ENCODE measurements at regions not wholly inside any gene's neighbourhood (a gene's known extent, or its start where the extent isn't known, plus 50 kb on each side); places are given as distances from the start of the nearest gene placed in this dataset.
"Not testable (repeated sequence)": the region's sequence is repeated elsewhere in the genome, so short reads cannot be mapped to it uniquely, and the experiment has no call there.

GRCh38 chr10:56181607-56182006 is 179.5 kb downstream of the ZWINT start:
- H3K4me3 ChIP-seq (ENCODE audit: low read depth, low read length), result no peak overlapping the region
- TF ChIP-seq CTCF (conservative IDR thresholded peaks at IDR 0.05; ENCODE audit: low read depth, low read length), result no peak
- no peak for DNase-seq (ENCODE audit: low read depth)

GRCh38 chr10:56178210-56178609 is 182.8 kb downstream of the ZWINT start:
- no peak for DNase-seq (ENCODE audit: low read depth)
- no peak overlapping the region for H3K4me3 ChIP-seq (ENCODE audit: low read depth, low read length)
- TF ChIP-seq CTCF (conservative IDR thresholded peaks at IDR 0.05; ENCODE audit: low read depth, low read length), result no peak

- DNase-seq (ENCODE audit: low read depth); H3K4me3 ChIP-seq (ENCODE audit: low read depth, low read length): not testable (repeated sequence)
These were observed 206.0 kb downstream of the ZWINT start for GRCh38 chr10:56155091-56155513.

GRCh38 chr10:56146806-56147205 is 214.3 kb downstream of the ZWINT start:
- no peak for DNase-seq (ENCODE audit: low read depth)
- no peak for TF ChIP-seq CTCF (conservative IDR thresholded peaks at IDR 0.05; ENCODE audit: low read depth, low read length)
- H3K4me3 ChIP-seq (ENCODE audit: low read depth, low read length), result no peak overlapping the region

- DNase-seq (ENCODE audit: low read depth), result no peak
- TF ChIP-seq CTCF (conservative IDR thresholded peaks at IDR 0.05; ENCODE audit: low read depth, low read length), result no peak
- H3K4me3 ChIP-seq (ENCODE audit: low read depth, low read length), result no peak overlapping the region
These were observed 218.8 kb downstream of the ZWINT start for GRCh38 chr10:56142092-56142728.

GRCh38 chr10:56139405-56139804 is 221.7 kb downstream of the ZWINT start:
- no peak for TF ChIP-seq CTCF (conservative IDR thresholded peaks at IDR 0.05; ENCODE audit: low read depth, low read length)
- DNase-seq (ENCODE audit: low read depth), result no peak
- H3K4me3 ChIP-seq (ENCODE audit: low read depth, low read length), result no peak overlapping the region

- no peak for DNase-seq (ENCODE audit: low read depth)
- TF ChIP-seq CTCF (conservative IDR thresholded peaks at IDR 0.05; ENCODE audit: low read depth, low read length), result no peak
- no peak overlapping the region for H3K4me3 ChIP-seq (ENCODE audit: low read depth, low read length)
These were observed 225.2 kb downstream of the ZWINT start for GRCh38 chr10:56135828-56136227.

Measured in choroid plexus epithelial cell (primary cell).